UCSD-AML1 (cell line): ENCODE measurements at regions not wholly inside any gene's neighbourhood (a gene's known extent, or its start where the extent isn't known, plus 50 kb on each side); places are given as distances from the start of the nearest gene placed in this dataset.
"Not testable (repeated sequence)": the region's sequence is repeated elsewhere in the genome, so short reads cannot be mapped to it uniquely, and the experiment has no call there.

Experiments
- DNase-seq: peaks from one replicate; lab custom pipeline; 2025; ENCODE audit not compliant: unreplicated experiment; lab: John Stamatoyannopoulos, UW

- DNase-seq, result no peak
Observed at GRCh38 chr5:82905986-82906385, 171.2 kb downstream of the TMEM167A start.

GRCh38 chr5:82901281-82901888 lies 175.8 kb downstream of the TMEM167A start:
- no peak for DNase-seq

- DNase-seq, result no peak
Observed at GRCh38 chr5:82894716-82895115, 182.5 kb downstream of the TMEM167A start.

GRCh38 chr5:82889088-82889487 lies 188.1 kb downstream of the TMEM167A start:
- DNase-seq, result no peak

GRCh38 chr5:82886911-82887310 lies 190.3 kb downstream of the TMEM167A start:
- no peak for DNase-seq

- no peak for DNase-seq
Observed at GRCh38 chr5:82885627-82886389, 191.4 kb downstream of the TMEM167A start.

GRCh38 chr5:82884821-82885471 lies 192.2 kb downstream of the TMEM167A start:
- no peak for DNase-seq

- DNase-seq, result no peak
Observed at GRCh38 chr5:82882316-82882715, 194.9 kb downstream of the TMEM167A start.

GRCh38 chr5:82881571-82882174 lies 195.5 kb downstream of the TMEM167A start:
- no peak for DNase-seq

GRCh38 chr5:82879089-82879488 lies 198.1 kb downstream of the TMEM167A start:
- DNase-seq, result no peak

GRCh38 chr5:82873452-82873851 lies 203.7 kb downstream of the TMEM167A start:
- DNase-seq, result no peak

GRCh38 chr5:82872321-82873288 lies 204.6 kb downstream of the TMEM167A start:
- not testable (repeated sequence) for DNase-seq

- DNase-seq, result no peak
Observed at GRCh38 chr5:82865625-82866024, 211.6 kb downstream of the TMEM167A start.

- no peak for DNase-seq
Observed at GRCh38 chr5:82863266-82863665, 213.9 kb downstream of the TMEM167A start.

GRCh38 chr5:82862711-82863110 lies 214.5 kb downstream of the TMEM167A start:
- no peak for DNase-seq

GRCh38 chr5:82862261-82862660 lies 214.9 kb downstream of the TMEM167A start:
- no peak for DNase-seq

GRCh38 chr5:82861701-82862100 lies 215.5 kb downstream of the TMEM167A start:
- no peak for DNase-seq

- DNase-seq, result no peak
Observed at GRCh38 chr5:82859451-82860140, 217.6 kb downstream of the TMEM167A start.

- DNase-seq, result no peak
Observed at GRCh38 chr5:82858151-82859025, 218.8 kb downstream of the TMEM167A start.
